NCI-H146 (cell line): ENCODE measurements at regions not wholly inside any gene's neighbourhood (a gene's known extent, or its start where the extent isn't known, plus 50 kb on each side); places are given as distances from the start of the nearest gene placed in this dataset.

Source experiments
- DNase-seq: peaks from one replicate; lab custom pipeline; 2025; lab: John Stamatoyannopoulos, UW

- DNase-seq, result no peak
Observed at GRCh38 chr16:11440657-11441012, 95.4 kb downstream of the RMI2 start.

DNA sequence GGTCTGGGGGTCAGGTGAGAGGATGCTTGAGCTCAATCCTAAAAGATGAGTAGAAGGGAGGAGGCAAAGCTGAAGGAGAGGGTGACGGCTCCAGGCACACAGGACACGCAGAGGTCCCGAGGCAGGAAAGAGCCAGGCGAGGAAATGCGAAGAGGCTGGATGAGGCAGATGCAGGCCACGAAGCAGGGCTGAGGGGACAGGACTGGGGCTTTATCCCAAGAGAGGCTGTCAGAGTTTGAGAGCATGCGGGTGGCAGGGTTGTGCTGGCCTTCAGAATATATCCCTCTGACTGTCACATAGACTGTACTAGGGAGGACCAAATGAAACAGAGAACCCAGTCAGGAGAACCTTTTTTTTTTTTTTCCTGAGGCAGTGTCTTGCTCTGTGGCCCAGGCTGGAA, 100.2 kb downstream of the RMI2 start:
- no peak for DNase-seq

DNA sequence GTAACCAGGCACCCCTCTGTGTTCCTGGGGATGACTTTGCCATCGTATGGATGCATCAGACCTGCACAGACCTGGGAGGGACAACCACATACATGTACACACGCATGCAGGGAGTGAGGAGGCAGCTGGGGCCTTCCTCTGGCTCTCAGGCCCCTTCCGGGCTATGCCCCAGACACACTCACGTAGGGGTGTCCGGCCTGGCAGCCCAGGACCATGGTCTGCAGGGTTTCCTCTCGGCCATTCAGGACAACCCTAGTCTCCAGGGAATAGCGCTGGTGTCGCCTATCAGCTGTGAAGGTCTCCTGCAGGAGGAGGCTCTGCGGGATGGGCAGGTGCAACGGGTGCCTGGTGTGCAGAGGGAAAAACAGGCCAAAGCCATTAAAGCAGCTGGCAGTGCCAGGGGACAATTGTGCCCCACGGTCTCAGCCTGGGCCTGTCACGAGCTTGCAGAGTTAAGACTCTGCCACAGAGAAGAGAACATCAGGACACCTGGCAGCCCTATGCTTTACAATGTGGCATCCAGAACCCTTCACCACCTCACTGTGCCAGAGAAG, 101.4 kb downstream of the RMI2 start:
- DNase-seq, result peak; percentile 50

GRCh38 chr16:11447272-11447671, 102.0 kb downstream of the RMI2 start:
- no peak for DNase-seq

GRCh38 chr16:11447836-11448235, 102.6 kb downstream of the RMI2 start:
- no peak for DNase-seq

GRCh38 chr16:11448796-11449416, 103.6 kb downstream of the RMI2 start:
- no peak for DNase-seq

- no peak for DNase-seq
Observed at GRCh38 chr16:11449716-11450115, 104.5 kb downstream of the RMI2 start.

DNA sequence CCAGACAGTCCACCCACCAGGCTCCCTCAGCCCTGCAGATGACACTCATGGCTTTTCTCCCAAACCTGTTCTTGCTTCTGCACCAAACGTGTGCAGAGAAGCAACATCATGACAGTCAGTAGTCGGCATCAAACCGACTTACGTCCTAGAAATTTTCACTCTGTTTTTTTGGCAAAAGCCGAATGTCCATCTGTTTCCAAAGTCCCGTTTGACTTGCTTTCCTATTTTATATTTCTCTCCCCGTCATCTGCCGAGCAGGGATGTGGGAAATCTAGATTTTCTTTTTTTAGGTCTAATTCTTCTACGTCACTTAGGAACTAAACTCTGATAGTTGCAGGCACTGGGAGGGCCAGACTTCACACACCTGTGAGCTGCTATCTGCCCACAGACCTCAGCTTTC, 104.9 kb downstream of the RMI2 start:
- DNase-seq, result no peak

GRCh38 chr16:11452298-11452697, 107.0 kb downstream of the RMI2 start:
- no peak for DNase-seq

DNA sequence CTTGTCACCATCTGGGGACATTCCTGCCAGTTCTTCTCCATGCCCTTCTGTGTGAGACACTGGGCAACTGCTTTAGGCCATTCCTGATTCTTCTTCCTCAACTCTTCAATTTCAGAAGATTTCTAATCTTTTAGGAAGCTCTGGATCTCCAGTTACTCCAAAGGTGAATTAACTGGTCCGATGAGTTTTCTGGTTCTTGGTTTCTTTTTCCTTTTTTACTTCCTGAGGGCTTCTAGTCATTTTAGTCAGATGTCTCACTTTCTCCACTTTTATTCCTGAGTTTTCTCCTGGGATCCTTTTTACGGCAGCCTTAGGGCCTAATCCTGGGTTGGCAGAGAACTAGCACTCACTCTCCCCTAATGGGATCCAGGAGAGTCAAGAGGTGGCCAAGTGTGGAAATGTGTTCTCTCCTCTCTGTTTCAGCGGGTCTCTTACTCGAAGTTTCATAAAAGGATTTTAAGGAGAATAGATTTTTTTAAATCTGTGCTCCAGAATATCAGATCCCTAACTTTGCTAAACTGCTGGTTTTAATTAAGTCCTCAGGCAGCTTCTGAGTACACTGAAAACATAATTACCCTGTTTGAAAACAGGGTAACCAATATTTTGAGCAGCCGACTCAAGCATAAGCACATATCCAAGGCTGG, 107.6 kb downstream of the RMI2 start:
- DNase-seq, result no peak

- no peak for DNase-seq
Observed at GRCh38 chr16:11456741-11457140, 111.5 kb downstream of the RMI2 start.

GRCh38 chr16:11459722-11460121, 114.5 kb downstream of the RMI2 start:
- peak; percentile 50 for DNase-seq

DNA sequence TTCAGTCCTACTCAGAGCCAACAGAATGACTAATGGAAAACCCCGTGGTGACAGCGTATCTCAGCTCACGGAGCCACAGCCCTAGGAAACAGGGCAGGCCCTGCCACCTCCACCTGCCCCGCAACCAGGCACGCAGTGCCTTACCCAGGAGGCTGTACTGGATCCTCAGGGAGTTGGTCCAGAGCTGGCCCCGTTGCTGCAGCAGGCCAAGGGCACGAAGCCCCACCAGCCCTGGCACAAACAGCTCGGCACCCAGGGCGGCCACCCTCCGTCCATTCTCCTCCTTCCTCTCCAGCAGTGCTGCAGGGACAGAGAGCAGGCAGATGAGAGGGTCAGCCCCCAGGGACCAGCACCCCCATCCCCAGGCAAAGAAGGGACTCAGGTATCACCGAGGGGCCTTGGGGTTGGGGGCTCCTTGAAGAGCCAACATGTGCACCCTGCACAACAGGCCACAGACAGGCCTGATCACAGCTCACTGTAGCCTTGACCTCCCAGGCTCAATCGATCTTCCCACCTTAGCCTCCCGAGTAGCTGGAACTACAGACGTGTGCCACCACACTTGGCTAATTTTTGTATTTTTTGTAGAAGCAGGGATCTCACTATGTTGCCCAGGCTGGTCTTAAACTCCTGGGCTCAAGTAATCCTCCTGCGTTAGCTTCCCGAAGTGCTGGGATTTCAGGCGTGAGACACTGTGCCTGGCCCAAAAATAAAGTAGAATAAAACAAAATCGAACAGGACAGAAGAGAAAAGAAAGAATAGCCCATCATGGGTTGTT, 115.7 kb downstream of the RMI2 start:
- DNase-seq, result no peak

- DNase-seq, result no peak
Observed at GRCh38 chr16:11461595-11461990, 116.3 kb downstream of the RMI2 start.

DNA sequence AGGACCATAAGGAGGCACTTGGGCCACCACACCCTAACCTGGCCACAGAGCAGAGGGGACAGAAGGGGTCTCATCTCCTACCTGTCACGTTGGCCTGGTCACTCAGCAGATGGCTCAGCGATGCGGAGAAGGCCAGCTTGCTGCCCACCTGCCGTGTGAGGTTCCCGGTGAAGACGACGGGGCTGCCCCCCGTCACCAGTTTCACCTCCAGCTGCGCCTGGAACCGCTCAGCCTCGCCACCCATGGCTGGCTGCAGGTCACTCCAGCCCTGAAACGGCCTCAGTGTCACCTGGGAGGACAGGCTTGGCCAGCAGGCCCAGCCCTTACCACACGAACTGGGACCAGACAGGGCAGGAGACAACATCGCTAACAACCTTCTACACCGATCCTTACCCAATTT, 116.8 kb downstream of the RMI2 start:
- no peak for DNase-seq

DNA sequence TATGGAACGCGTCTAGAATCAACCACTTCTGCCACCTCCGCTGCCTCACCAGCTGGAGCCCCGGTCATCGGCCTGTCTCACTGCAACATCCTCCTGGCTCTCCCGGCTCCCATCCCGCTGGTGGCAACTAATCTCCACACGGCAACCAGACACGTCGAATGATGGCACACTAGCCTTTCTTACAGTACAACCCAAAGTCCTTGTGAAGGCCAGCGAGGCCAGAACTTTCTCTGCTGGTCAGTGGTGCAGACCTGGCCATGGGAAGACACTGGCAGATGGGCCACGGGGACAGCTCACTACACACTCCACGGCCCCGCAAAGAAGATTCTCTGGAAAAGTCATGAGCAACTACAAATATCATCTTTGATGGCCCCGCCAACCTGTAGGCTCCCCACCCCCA, 117.6 kb downstream of the RMI2 start:
- no peak for DNase-seq

DNA sequence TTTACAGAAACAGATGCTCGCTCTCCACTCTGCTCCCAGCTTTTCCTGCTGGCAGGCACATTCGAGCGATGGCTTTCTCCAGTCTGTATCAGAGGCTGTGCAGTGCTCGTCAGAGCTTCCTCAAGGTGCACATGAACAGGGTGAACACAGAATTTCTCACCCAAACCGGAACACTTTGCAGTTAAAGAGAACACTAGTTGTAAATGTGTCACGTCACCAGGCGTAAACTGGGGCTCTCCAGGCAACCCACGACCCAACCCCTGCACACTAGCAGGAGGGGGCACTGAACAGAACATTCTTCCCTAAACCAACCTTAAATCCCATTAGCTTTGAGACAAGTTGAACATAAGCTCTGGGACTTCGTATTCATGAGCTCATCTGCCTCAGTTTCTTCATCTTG, 119.0 kb downstream of the RMI2 start:
- DNase-seq, result no peak

- no peak for DNase-seq
Observed at GRCh38 chr16:11465675-11466074, 120.4 kb downstream of the RMI2 start.

DNA sequence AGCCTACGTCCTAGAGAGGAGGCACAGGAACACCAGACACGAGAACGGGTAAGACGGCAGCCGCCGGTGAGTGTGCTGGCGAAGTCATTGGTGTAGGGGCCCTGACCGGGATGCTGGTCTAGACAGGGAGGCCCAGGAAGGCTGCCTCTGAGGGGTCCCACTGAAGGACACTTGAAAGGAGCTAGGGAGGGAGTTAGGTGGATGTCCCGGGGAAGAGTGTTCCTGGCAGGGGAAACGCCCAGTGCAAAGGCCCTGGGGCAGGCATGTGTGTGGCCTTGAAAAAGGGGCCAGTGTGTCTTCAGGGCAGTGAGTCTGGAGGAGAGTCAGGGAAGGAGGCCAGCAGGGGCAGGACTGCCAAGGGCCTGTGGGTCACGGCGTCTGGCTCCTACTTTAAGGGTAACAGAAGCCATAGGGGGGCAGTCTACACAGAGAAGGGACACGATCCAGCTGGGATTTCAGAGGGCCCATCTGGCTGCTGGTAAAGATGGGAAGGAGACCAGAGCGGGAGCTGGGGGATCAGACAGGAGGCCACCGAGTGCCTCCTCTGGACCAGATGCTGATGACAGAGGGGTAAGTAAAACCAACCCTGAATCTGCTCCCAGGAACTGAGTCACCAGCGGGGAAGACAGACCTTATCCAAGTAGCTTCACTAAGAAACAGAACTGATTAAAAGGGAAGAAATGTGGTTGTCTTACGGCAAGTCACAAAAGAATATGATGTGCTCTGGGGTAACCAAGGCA, 115.9 kb downstream of the LITAF start:
- no peak for DNase-seq

DNA sequence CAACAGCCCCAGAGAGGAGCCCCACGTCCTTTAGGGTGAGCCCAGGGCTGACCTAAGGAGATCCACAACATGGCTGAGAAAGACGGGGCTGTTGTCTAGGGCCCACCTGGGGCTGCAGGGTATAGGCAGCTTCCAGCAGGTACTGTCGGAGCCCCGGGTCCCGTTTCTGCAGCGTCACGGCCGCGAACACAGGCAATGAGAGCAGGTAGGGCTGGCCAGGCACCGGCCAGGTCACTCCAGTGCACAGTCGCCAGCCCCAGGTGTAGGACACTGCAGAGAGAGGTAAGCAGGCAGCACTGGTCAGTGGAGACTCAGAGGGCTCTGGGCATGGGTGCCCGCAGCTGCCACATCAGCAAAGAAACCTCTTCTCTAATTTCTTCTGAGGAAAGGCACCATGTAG, 115.2 kb downstream of the LITAF start:
- no peak for DNase-seq

- no peak for DNase-seq
Observed at GRCh38 chr16:11472410-11472809, 114.3 kb downstream of the LITAF start.

DNA sequence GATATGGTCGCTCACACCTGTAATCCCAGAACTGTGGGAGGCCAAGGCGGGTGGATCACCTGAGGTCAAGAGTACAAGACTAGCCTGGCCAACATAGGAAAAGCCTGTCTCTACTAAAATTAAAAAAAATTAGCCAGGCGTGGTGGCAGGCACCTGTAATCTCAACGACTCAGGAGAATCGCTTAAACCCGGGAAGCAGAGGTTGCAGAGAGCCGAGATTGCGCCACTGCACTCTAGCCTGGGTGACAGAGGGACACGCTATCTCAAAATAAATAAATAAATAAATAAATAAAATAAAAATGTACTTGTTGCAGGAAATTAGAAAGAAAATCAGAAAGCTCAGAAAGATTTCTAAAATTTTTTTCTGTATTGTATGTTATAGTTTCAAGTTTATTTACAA, 113.9 kb downstream of the LITAF start:
- no peak for DNase-seq

- no peak for DNase-seq
Observed at GRCh38 chr16:11473728-11474127, 113.0 kb downstream of the LITAF start.
